ENCODE measurements at regions not wholly inside any gene's neighbourhood (a gene's known extent, or its start where the extent isn't known, plus 50 kb on each side); places are given as distances from the start of the nearest gene placed in this dataset.

DNA sequence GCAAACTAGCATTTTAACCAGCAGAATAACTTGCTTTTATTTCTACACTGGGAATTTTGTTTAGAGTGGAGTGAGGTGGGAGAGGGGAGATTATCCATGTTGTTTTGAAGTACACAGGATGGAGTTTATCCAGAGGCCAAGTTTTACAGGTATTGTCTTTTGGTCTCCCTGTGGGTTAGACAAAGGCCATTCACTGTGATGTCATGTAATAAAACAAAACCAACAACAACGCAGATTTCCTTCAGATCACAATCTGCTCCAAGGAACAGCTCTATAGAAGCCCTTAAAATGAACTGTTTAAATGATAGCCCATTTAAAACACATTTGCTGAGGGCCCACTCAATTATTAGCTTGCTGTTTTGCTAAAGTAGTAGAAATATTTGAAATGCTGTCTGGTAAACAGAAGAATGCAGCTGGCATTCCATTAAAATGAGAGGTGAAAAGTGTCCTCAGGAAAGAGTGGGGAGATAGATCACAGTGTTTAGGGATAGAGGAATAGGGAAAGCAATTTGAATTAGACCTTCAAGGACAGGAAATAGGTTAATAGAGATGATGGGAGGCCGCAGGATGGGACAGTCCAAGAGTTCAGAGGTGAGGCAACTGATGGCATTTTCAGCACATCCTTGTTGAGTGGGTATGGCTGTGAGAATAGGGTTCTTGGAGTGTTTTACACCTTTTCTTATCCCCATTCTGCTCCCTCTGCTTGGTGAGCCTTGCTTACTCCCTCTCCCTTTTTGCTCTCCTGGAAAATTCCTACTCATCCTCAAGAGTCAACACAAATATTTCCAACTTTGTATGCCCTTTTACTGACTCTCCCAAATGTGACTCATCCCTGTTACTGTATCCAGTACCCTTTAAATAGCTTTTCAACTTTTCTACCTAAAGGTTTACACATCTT lies 140.1 kb upstream of the NR3C1 start:
- TF ChIP-seq, protein P1, sequence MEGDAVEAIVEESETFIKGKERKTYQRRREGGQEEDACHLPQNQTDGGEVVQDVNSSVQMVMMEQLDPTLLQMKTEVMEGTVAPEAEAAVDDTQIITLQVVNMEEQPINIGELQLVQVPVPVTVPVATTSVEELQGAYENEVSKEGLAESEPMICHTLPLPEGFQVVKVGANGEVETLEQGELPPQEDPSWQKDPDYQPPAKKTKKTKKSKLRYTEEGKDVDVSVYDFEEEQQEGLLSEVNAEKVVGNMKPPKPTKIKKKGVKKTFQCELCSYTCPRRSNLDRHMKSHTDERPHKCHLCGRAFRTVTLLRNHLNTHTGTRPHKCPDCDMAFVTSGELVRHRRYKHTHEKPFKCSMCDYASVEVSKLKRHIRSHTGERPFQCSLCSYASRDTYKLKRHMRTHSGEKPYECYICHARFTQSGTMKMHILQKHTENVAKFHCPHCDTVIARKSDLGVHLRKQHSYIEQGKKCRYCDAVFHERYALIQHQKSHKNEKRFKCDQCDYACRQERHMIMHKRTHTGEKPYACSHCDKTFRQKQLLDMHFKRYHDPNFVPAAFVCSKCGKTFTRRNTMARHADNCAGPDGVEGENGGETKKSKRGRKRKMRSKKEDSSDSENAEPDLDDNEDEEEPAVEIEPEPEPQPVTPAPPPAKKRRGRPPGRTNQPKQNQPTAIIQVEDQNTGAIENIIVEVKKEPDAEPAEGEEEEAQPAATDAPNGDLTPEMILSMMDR (IDR thresholded peaks at IDR 0.05) = no peak
- H3K4me1 ChIP-seq = no peaks in the 10 kb centered on the region
- DNase-seq (no peak), ATAC-seq (no peak)
- no peaks in the 10 kb centered on the region for H3K27me3 ChIP-seq
- no peak overlapping the region for H3K4me3 ChIP-seq
- H3K36me3 ChIP-seq = no peaks in the 10 kb centered on the region
- H3K27ac ChIP-seq = no peak overlapping the region
- peaks cover 5% of the 10 kb centered on the region for H3K9me3 ChIP-seq
- intact Hi-C loops (cut with DNase I) = no loop called here

DNA sequence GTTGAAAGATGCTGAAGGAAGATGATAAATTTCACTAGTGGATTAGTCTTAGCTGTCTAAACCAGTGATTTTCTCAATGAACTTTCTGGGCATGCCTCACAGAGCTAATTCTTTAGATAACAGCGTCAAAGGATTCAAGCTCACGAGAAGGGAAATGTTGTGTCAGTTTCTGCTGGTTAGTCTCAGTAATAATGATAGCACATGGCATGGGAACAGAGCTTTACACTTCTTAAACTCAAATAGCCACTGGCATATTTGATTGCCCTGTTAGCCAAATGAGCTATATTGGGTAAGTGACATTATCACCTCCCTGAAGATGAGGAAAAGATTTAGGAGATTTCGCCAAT lies 139.3 kb upstream of the NR3C1 start:
- no peaks in the 10 kb centered on the region for H3K27me3 ChIP-seq
- intact Hi-C loops (cut with DNase I) = no loop called here
- DNase-seq (no peak), ATAC-seq (no peak)
- H3K36me3 ChIP-seq = no peaks in the 10 kb centered on the region
- TF ChIP-seq, protein P1 (IDR thresholded peaks at IDR 0.05) = no peak
- H3K27ac ChIP-seq = no peak overlapping the region
- H3K4me1 ChIP-seq = no peaks in the 10 kb centered on the region
- peaks cover 5% of the 10 kb centered on the region for H3K9me3 ChIP-seq
- no peak overlapping the region for H3K4me3 ChIP-seq

DNA sequence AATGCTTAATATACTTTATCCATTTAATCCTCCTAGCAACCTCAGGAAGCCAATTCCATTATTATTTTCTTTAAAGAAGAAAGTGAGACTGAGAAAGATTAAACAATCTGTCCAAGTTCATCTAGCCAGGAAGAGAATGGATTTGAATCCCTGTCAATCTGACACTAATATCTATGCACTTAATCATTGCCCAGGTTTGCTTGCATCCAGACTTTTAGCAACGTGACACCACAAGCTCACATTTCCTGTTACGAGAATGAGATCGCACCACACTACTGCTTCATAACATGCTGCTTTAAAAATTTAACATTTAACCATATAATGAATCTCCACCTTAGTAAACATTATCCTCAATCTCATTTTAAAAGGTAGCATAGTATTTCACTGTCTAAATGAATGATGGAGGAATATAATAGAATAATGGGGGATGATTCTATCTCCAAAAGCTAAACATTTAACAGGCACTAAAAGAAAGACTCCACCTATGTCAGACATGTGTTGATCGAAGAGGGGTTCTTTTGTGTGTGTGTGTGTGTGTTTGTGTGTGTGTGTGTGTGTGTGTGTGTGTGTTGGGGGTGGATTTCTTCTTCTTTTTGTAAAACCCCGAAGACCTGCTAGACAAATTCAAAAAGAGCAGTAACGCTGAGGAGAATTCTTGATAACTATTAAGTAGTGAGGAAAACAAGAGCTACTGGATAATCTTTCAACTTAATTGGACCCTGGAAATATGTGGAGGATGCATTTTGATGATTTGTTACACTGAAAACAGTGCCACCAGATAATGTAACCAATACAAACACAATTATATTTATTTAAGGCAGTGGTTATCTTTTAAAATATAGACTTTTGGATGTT lies 138.7 kb upstream of the NR3C1 start:
- DNase-seq = no peak
- no peak for ATAC-seq
- Histone ChIP-seq H3K4me1 (no peaks in the 10 kb centered on the region), H3K27me3 (no peaks in the 10 kb centered on the region), H3K36me3 (no peaks in the 10 kb centered on the region), H3K9me3 (peaks cover 5% of the 10 kb centered on the region), H3K27ac (no peak overlapping the region), H3K4me3 (no peak overlapping the region)
- intact Hi-C loops (cut with DNase I) = no loop called here
- TF ChIP-seq, protein P1 (IDR thresholded peaks at IDR 0.05) = no peak

DNA sequence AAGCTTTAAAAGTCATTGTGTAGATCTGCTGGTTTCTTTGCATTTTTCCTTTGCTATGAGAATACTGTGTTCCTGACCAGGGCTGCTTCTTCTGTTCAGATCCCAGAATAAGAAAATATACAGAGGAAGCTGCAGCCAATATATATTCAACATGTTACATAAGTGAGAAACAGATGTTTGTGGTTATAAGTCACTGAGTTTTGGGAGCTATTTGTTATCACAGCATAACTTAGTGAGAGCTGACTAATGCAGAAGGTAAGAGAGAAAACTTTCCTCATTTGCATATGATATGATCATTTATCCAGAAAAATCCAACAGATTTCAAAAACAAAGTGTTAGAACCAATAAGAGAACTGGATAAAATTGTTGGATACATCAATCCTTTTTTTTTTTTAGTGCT lies 136.3 kb upstream of the NR3C1 start:
- Histone ChIP-seq H3K9me3 (peaks cover 5% of the 10 kb centered on the region), H3K4me1 (peaks cover 5% of the 10 kb centered on the region), H3K36me3 (no peaks in the 10 kb centered on the region), H3K27me3 (no peaks in the 10 kb centered on the region), H3K27ac (no peak overlapping the region), H3K4me3 (no peak overlapping the region)
- no peak for ATAC-seq
- TF ChIP-seq, protein P1 (IDR thresholded peaks at IDR 0.05) = no peak
- intact Hi-C loops (cut with DNase I) = no loop called here
- DNase-seq = no peak

DNA sequence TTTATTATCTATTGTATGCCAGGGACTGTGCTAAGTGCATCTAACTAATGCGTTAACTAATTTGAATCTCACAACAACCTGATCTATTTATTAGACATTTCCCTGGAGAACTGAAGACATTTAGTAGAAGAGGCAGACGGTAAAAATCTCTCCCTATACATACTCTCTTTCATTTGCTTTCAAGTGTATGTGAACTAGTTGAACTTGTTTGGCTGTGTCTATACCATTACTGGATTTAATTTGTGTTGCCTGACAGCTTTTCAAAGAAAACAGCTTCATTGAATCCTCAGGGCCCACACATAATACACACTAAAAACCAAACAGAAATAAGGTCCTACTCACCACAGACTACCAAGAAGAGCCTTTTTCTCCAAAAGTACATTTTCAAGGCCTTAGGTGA lies 133.6 kb upstream of the NR3C1 start:
- H3K27me3 ChIP-seq = no peaks in the 10 kb centered on the region
- TF ChIP-seq, protein P1 (IDR thresholded peaks at IDR 0.05) = no peak
- H3K36me3 ChIP-seq = no peaks in the 10 kb centered on the region
- no peak overlapping the region for H3K27ac ChIP-seq
- peaks cover 5% of the 10 kb centered on the region for H3K4me1 ChIP-seq
- no peak for DNase-seq
- intact Hi-C loops (cut with DNase I) = no loop called here
- peaks cover 5% of the 10 kb centered on the region for H3K9me3 ChIP-seq
- no peak for ATAC-seq
- H3K4me3 ChIP-seq = no peak overlapping the region

Data from upper lobe of right lung (tissue), 1 donor.